ENCODE measurements at regions not wholly inside any gene's neighbourhood (a gene's known extent, or its start where the extent isn't known, plus 50 kb on each side); places are given as distances from the start of the nearest gene placed in this dataset.
"Not testable (repeated sequence)": the region's sequence is repeated elsewhere in the genome, so short reads cannot be mapped to it uniquely, and the experiment has no call there.

- H2AFZ ChIP-seq (ENCODE audit: low read length); DNase-seq (ENCODE audit: low spot score); H4K20me1 ChIP-seq (ENCODE audit: insufficient read depth, low read length); in situ Hi-C loops (cut with HindIII; ENCODE audit: extremely low pct_ligation_motif_present, low pct_unique_long_range_greater_than_20kb); H3K4me3 ChIP-seq (replicated peaks in 1 of 3; ENCODE audit: insufficient read depth in 1 of 3, low read depth in 2 of 3, low read length in 3 of 3); POLR2A ChIA-PET; H3K27ac ChIP-seq (ENCODE audit: extremely low read length, insufficient read depth, low read length); BruUV-seq (replicated peaks); H3K9me3 ChIP-seq (ENCODE audit: low read length); H3K36me3 ChIP-seq (replicated peaks in 1 of 2; ENCODE audit: control insufficient read depth in 1 of 2, insufficient read depth in 2 of 2, low read length in 2 of 2); FAIRE-seq; H3K9ac ChIP-seq (ENCODE audit: insufficient read depth, low read depth, low read length); ATAC-seq; intact Hi-C loops (cut with micrococcal nuclease; ENCODE audit: unreplicated experiment); H3K27me3 ChIP-seq (ENCODE audit: control insufficient read depth in 1 of 2, insufficient read depth in 2 of 2, low read length in 2 of 2); H3K4me2 ChIP-seq (ENCODE audit: low read depth, low read length); CTCF ChIA-PET (ENCODE audit: low intra/inter-chr PET ratio, low total read pairs); H3K79me2 ChIP-seq (ENCODE audit: insufficient read depth, low read length); H3K4me1 ChIP-seq (ENCODE audit: insufficient read depth, low read length): not testable (repeated sequence)
- WGBS (ENCODE audit: low lambda C conversion rate) = no CpG with 5 or more reads among the region's 1 CpG
Measured at GRCh38 chr17:45554479-45554878, 64.0 kb upstream of the PLEKHM1 start.

GRCh38 chr17:45558821-45559220 lies 68.3 kb upstream of the PLEKHM1 start:
- DNase-seq (ENCODE audit: low spot score); H2AFZ ChIP-seq (ENCODE audit: low read length); POLR2A ChIA-PET; FAIRE-seq; H3K4me3 ChIP-seq (replicated peaks in 1 of 3; ENCODE audit: insufficient read depth in 1 of 3, low read depth in 2 of 3, low read length in 3 of 3); in situ Hi-C loops (cut with HindIII; ENCODE audit: extremely low pct_ligation_motif_present, low pct_unique_long_range_greater_than_20kb); CTCF ChIA-PET (ENCODE audit: low intra/inter-chr PET ratio, low total read pairs); H3K79me2 ChIP-seq (ENCODE audit: insufficient read depth, low read length); H3K4me1 ChIP-seq (ENCODE audit: insufficient read depth, low read length); BruUV-seq (replicated peaks); H3K9me3 ChIP-seq (ENCODE audit: low read length); ATAC-seq; H4K20me1 ChIP-seq (ENCODE audit: insufficient read depth, low read length); H3K36me3 ChIP-seq (replicated peaks in 1 of 2; ENCODE audit: control insufficient read depth in 1 of 2, insufficient read depth in 2 of 2, low read length in 2 of 2); H3K27me3 ChIP-seq (ENCODE audit: control insufficient read depth in 1 of 2, insufficient read depth in 2 of 2, low read length in 2 of 2); H3K4me2 ChIP-seq (ENCODE audit: low read depth, low read length); H3K9ac ChIP-seq (ENCODE audit: insufficient read depth, low read depth, low read length); intact Hi-C loops (cut with micrococcal nuclease; ENCODE audit: unreplicated experiment); H3K27ac ChIP-seq (ENCODE audit: extremely low read length, insufficient read depth, low read length): not testable (repeated sequence)
- no CpG with 5 or more reads among the region's 1 CpG for WGBS (ENCODE audit: low lambda C conversion rate)

DNA sequence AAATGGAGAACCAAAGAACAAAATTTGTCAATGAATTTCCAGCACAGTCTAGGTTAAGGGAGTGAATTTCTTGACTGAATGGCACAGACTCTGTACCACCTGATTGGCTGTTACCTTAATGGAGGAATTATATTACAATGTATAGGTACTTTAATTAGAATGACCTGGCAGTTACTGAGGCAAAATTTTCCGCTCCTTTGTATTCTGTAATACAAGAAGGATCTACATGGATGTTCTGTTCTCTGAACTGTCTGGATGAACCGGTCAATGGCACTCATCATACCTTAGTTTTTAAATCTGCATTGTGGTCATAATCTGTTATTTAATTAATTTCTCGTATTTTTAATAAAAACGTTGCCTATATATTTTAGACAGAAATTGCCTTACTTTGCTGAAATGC lies 72.3 kb upstream of the PLEKHM1 start:
- in situ Hi-C loops (cut with HindIII; ENCODE audit: extremely low pct_ligation_motif_present, low pct_unique_long_range_greater_than_20kb); H3K79me2 ChIP-seq (ENCODE audit: insufficient read depth, low read length); H3K27me3 ChIP-seq (ENCODE audit: control insufficient read depth in 1 of 2, insufficient read depth in 2 of 2, low read length in 2 of 2); H3K4me2 ChIP-seq (ENCODE audit: low read depth, low read length); BruUV-seq (replicated peaks); H3K4me1 ChIP-seq (ENCODE audit: insufficient read depth, low read length); H3K9me3 ChIP-seq (ENCODE audit: low read length); H3K36me3 ChIP-seq (replicated peaks in 1 of 2; ENCODE audit: control insufficient read depth in 1 of 2, insufficient read depth in 2 of 2, low read length in 2 of 2); CTCF ChIA-PET (ENCODE audit: low intra/inter-chr PET ratio, low total read pairs); ATAC-seq; H3K4me3 ChIP-seq (replicated peaks in 1 of 3; ENCODE audit: insufficient read depth in 1 of 3, low read depth in 2 of 3, low read length in 3 of 3); DNase-seq (ENCODE audit: low spot score); FAIRE-seq; H3K9ac ChIP-seq (ENCODE audit: insufficient read depth, low read depth, low read length); H3K27ac ChIP-seq (ENCODE audit: extremely low read length, insufficient read depth, low read length); H4K20me1 ChIP-seq (ENCODE audit: insufficient read depth, low read length); POLR2A ChIA-PET; intact Hi-C loops (cut with micrococcal nuclease; ENCODE audit: unreplicated experiment); H2AFZ ChIP-seq (ENCODE audit: low read length): not testable (repeated sequence)
- WGBS (ENCODE audit: low lambda C conversion rate) = 90% methylated on average over 4 of the region's 4 CpGs

DNA sequence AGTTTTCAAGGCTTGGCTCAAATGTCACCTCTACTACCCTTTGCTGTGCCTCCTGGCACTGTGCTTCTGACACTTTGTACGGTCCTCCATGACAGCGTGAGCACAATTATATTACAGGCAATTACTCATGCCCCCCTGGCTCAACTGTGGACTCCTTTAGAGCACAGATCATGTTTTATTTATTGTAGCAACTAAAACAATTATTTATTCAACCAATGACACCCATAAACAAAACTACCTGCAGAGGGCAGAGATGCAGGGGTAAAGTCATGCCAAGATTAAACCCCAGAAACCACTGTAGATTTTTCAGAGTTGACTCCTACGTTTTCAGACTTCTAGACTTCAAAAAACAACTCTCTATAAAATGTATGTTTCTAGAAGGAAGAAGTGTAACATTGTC lies 72.8 kb upstream of the PLEKHM1 start:
- intact Hi-C loops (cut with micrococcal nuclease; ENCODE audit: unreplicated experiment); H3K27ac ChIP-seq (ENCODE audit: extremely low read length, insufficient read depth, low read length); H3K36me3 ChIP-seq (replicated peaks in 1 of 2; ENCODE audit: control insufficient read depth in 1 of 2, insufficient read depth in 2 of 2, low read length in 2 of 2); ATAC-seq; POLR2A ChIA-PET; in situ Hi-C loops (cut with HindIII; ENCODE audit: extremely low pct_ligation_motif_present, low pct_unique_long_range_greater_than_20kb); H3K4me1 ChIP-seq (ENCODE audit: insufficient read depth, low read length); H4K20me1 ChIP-seq (ENCODE audit: insufficient read depth, low read length); DNase-seq (ENCODE audit: low spot score); H2AFZ ChIP-seq (ENCODE audit: low read length); H3K9me3 ChIP-seq (ENCODE audit: low read length); BruUV-seq (replicated peaks); H3K79me2 ChIP-seq (ENCODE audit: insufficient read depth, low read length); H3K27me3 ChIP-seq (ENCODE audit: control insufficient read depth in 1 of 2, insufficient read depth in 2 of 2, low read length in 2 of 2); H3K4me2 ChIP-seq (ENCODE audit: low read depth, low read length); H3K9ac ChIP-seq (ENCODE audit: insufficient read depth, low read depth, low read length); FAIRE-seq; H3K4me3 ChIP-seq (replicated peaks in 1 of 3; ENCODE audit: insufficient read depth in 1 of 3, low read depth in 2 of 3, low read length in 3 of 3); CTCF ChIA-PET (ENCODE audit: low intra/inter-chr PET ratio, low total read pairs): not testable (repeated sequence)
- 97% methylated on average over 3 of the region's 3 CpGs for WGBS (ENCODE audit: low lambda C conversion rate)

- ATAC-seq; DNase-seq (ENCODE audit: low spot score); H3K9me3 ChIP-seq (ENCODE audit: low read length); H2AFZ ChIP-seq (ENCODE audit: low read length); CTCF ChIA-PET (ENCODE audit: low intra/inter-chr PET ratio, low total read pairs); H3K79me2 ChIP-seq (ENCODE audit: insufficient read depth, low read length); H4K20me1 ChIP-seq (ENCODE audit: insufficient read depth, low read length); POLR2A ChIA-PET; intact Hi-C loops (cut with micrococcal nuclease; ENCODE audit: unreplicated experiment); H3K4me3 ChIP-seq (replicated peaks in 1 of 3; ENCODE audit: insufficient read depth in 1 of 3, low read depth in 2 of 3, low read length in 3 of 3); H3K9ac ChIP-seq (ENCODE audit: insufficient read depth, low read depth, low read length); in situ Hi-C loops (cut with HindIII; ENCODE audit: extremely low pct_ligation_motif_present, low pct_unique_long_range_greater_than_20kb); FAIRE-seq; H3K36me3 ChIP-seq (replicated peaks in 1 of 2; ENCODE audit: control insufficient read depth in 1 of 2, insufficient read depth in 2 of 2, low read length in 2 of 2); H3K27ac ChIP-seq (ENCODE audit: extremely low read length, insufficient read depth, low read length); H3K27me3 ChIP-seq (ENCODE audit: control insufficient read depth in 1 of 2, insufficient read depth in 2 of 2, low read length in 2 of 2); BruUV-seq (replicated peaks); H3K4me1 ChIP-seq (ENCODE audit: insufficient read depth, low read length); H3K4me2 ChIP-seq (ENCODE audit: low read depth, low read length): not testable (repeated sequence)
- 96% methylated on average over 1 of the region's 1 CpG for WGBS (ENCODE audit: low lambda C conversion rate)
Measured at GRCh38 chr17:45568275-45568674, 77.8 kb upstream of the PLEKHM1 start.
